Jurkat, Clone E6-1 (cell line): ENCODE measurements at regions not wholly inside any gene's neighbourhood (a gene's known extent, or its start where the extent isn't known, plus 50 kb on each side); places are given as distances from the start of the nearest gene placed in this dataset.

Experiments used
- DNase-seq: peaks from one replicate; pipeline ENCODE4 v3.0.0-alpha.2; 2011; ENCODE audit warnings: low read depth, low spot score
- H3K4me3 ChIP-seq: 2 replicates; pipeline ENCODE4 v1.5.1; 2011; ENCODE audit warnings: mild to moderate bottlenecking, low read length, control low read depth, moderate library complexity

DNA sequence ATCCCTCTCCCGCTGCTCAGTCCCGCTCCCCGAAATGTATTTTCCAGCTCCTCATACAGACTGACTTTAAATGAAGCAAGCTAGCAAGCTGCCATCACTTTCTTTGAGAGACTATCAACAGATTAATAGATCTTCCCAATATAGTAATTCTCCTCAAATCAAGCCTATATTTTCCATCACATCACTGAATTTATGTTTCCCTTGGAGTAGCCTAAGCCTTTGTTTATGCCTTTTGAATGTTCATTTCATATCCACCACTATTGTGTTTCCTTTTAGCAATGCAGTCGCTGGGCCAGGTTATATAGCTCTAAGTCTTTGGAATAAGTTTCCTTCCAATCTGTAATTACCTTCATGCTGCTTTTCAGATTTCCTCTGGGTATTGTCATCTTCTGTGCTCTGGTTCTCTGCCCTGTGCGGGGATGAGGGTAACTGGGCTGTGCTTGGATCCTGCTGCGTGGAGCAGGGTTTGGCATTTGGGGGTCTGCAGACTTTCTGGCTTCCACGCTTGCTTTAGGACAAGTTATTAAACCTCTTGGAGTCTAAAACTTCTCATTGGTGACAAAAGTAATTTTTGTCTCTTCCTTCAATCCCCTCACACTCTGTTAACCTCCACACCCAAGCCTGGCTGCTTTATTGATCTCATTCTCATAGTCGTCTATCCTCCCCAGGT is 256.9 kb downstream of the DLEU7 start:
- no peak overlapping the region for H3K4me3 ChIP-seq

DNA sequence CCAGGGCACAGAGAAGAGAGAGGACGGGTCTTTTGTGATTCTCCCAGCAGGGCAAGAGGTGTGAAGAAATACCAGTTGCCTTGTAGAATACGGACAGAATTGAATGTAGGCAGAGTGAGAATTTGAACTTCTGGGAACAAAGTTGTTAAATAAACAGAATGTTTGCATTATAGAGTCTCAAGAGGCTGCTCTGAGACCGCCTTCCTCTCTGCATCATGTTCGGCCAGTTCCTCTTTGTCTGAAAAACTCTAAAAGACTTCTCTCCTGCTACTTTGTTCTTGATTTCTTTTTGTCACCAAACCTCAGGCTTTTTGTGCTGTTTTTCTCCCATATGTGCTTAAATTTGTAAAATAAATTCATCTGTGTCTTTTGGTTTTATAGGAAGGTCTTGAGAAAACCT is 256.4 kb downstream of the DLEU7 start:
- no peak overlapping the region for H3K4me3 ChIP-seq
- DNase-seq, result no peak

More for the DNA sequence above, 256.9 kb downstream of the DLEU7 start:
- DNase-seq, result no peak

DNA sequence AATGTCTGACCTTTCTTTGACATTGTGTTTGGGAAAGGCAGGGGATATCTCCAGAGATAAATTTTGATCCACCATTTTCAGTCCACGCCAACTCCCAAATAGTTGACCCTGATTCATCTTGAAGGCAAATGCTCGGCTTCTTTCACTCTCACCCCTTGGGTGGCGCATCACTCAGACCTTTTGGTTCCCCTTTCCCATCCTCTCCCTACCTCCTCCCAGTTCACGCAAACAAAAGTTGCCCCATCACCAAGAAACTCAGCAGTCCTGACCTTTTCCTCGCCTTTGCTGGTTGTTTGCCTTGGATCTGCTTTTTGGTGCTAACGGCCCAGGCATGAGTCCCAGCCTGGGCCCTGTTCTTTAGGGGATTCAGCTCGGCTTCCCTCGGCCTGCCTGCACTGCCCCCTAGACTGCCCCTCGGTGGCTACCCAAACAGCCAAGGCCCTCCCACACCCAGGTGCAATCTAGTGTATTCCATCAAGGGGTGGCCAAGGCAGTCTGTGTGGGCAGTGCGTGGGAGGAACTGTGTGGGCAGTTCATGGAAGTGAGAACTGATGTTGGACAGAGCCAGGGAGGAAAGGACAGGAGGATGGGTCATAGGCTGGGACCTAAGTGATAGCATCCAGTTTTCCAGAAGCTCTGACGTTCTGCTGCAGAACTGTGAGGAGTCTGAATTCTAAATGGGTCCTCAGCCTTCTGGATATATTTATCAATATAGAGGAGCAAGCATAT is 255.7 kb downstream of the DLEU7 start:
- no peak for DNase-seq
- H3K4me3 ChIP-seq, result no peak overlapping the region

DNA sequence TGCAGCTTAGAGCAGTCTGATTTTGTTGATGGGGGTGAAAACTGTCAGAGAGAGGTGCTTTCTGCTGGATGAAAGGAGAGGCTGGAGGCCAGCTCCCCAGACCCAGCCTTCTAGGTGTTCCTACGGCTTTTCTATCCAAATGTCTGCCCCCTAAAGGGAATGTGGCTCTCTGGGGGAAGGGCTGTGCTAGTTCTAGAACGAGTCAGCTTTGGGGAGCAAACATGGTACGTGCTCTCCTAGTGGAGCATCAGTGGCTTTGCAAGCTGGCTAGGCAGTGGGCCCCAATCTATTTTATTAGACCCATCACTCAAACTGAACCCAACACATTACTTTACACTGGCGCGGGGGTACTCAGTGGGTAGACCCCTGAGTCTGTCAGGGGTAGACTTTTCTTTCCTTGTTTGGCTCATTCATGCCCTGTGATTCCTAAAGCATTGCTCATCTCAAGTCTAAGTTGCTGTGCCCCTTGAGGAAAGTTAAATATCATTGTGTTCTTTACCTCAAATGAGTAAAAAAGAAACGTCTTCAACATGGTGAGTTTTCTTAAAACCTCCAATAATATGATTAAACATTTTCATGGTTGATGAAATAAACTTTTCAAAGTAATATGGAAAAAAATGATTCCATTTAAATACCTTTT is 254.9 kb downstream of the DLEU7 start:
- DNase-seq, result no peak
- H3K4me3 ChIP-seq, result no peak overlapping the region

DNA sequence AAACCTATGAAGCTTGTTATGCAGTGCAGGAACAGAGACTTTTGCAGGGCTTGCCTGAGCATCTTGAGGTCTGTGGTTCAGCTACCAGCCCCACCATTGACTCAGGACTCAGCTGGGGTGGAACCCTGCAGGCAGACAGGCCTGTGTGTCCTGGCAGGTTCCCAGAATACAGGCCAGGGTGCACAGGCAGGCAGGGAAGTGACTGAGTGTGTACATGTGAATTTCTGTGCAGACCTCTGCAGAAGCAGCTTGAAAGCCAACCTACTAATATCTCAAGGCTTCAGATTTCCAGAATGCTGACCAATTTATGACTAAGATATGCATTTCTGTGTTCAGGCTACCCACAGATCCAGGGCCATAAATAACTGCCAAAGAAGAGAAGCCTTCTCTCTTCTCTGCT is 254.4 kb downstream of the DLEU7 start:
- no peak overlapping the region for H3K4me3 ChIP-seq
- DNase-seq, result peak; percentile 68

DNA sequence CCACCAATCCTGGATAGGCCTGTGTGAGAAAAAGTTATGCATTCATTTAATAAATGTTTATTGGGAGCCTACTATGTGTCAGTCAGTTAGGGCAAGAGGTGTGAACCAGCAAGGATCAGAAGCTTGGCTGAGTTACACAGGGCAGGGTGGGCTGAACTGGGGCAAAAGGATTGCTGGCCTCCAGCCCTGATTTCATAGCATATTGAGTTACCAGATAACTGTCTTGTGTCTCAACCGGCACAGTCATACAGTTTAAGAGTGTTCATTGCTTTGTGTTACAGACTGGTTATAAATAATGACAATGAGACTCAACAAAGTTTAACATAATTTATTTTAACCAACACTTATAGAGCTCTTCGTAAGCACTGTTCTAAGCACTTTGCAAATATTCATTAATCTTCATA is 253.8 kb downstream of the DLEU7 start:
- no peak for DNase-seq

DNA sequence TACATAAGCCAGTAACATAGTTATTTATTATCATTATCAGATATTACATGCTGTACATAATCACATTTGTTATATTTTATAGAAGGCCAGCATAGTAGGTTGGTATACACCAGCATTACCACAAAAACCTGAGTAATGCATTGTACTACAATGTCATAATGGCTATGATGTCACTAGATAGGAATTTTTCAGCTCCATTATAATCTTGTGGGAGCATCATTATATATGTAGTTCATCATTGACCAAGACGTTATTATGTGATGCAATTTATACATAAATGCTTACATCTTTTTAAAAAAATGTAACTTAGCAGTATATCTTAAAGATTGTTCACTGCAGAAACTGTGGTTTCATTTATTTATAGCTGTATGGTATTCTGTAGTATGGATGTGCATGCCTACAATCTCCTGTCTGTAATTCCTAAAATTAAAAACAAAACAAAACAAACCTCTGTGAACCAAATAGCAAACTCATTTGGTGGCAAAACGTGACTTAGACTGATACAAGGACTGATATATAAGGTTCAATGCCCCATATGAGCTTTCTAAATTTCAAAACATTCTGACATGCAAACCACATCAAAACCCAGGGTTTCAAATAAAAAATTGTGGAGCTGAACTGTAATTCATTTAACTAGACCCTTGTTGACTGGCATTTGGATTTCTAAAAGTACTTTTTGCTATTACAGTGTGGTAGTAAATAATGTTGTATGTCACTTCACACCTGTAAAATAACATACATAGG is 250.9 kb downstream of the DLEU7 start:
- peak; percentile 69 for DNase-seq
- H3K4me3 ChIP-seq, result no peak overlapping the region

More for the DNA sequence above, 253.8 kb downstream of the DLEU7 start:
- H3K4me3 ChIP-seq, result no peak overlapping the region

DNA sequence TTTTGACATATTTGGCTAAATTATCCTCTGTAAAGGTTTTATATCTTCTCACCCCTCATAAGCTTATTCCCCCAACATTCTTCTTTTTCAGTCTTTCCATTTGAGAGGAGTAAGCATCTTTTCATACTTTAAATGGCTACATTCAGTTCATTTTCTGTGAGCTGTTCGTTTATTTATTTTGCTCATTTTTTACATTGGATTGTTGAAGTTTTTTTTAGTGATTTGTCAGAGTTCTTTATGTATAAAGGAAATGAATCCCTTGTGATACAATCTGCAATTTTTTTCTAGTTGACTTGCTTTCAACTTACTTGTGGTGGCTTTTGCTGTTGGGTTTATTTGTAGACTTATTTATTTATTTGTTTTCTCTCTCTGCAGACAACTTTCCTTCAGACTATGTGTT is 250.3 kb downstream of the DLEU7 start:
- peak; percentile 46 for DNase-seq
- H3K4me3 ChIP-seq, result no peak overlapping the region

DNA sequence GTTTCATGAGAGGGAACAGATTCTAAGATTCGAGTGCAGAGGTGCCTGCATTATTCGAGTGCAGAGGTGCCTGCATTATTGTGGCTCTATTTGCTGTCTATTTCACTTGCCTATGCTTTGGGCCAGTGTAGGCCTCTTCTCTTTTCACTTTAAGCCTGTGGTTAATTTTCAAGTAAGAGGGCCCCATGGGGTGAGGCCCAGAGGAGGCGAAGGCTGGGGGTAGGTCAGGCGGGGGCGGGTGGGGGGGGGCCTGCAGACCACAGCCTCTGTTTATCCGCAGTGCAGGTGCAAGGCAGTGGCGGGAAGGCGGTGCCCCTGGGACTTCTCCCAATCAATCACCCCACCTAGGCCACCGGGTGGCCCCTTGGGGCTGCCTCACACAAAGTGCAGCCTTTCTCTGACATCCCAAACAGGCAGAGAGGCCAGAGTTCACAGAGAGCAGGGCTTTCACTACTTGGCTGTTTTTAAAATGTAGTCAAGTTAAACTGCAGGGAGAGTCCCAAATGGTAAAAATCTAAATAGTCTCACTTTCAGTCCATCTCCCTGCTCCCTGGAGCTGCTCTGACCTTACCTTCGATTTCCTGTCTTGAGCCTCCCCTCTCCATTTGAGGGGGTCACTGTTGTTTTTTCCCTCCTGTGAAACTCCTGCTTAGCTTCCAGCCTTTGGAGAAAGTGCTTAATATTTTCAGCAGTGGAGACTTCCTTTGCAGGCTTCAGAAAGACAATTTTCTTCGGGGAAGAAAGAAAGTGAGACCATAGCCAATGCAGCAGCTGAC is 249.0 kb downstream of the DLEU7 start:
- DNase-seq, result peak; percentile 79
- peak overlapping the region; percentile 33 for H3K4me3 ChIP-seq

DNA sequence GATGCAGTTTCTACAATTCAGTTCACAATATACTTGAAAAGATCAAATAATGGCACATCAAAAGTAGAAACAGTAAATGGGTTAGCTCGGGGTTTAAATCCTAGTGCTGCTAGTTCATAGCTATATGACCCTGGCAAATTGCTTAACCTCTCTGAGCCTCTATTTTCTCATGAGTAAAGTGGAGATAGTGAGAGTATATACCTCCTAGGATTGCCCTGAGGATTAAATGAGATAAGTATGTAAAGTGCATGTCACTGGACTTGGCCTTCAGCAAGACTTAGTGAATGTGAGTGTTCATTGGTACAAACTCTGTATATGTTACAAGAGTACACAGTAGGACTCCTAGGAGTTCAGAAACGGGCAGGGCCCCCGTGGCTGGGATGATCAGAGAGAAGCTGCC is 248.3 kb downstream of the DLEU7 start:
- DNase-seq, result no peak

DNA sequence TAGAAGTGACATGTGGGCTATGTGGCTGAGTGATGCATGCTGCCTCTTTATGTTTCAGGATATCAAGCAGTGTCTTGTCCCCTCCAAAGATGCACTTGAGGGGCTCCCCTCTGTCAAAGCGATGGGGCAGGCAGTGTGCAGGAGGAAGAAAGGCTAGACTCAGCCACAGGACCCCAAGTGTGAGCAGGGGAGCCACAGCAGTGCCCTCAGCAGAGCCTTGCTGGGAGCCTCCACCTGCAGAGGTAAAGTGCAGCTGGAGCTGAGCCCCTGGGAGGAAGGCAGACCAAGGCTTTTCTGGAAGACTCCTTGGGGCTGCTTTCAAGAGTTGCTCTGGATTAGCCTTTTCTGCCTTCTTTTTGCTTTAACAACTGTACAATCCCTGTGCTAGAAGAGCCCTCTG is 247.3 kb downstream of the DLEU7 start:
- no peak for DNase-seq
- no peak overlapping the region for H3K4me3 ChIP-seq

More for the DNA sequence above, 248.3 kb downstream of the DLEU7 start:
- H3K4me3 ChIP-seq, result peak overlapping the region; percentile 33

DNA sequence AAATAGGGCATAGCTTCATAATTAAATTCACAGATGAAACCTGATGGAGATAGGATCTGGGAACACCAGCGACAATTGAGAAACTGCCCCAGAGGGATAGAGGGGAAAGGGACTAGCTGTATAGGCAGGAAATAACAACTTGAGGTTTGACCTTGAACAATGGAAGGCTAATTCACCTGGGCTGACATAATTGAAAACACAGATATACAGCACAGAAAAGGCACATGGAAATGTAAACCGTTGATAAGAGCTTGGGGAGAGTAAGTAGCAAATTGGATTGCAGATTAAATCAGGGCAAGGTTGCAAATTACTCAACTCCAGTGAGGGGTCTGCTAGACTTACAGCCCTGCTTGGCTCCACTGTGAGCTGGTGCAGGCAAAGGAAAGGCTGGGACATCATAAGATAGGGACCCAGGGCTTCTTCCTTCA is 246.7 kb downstream of the DLEU7 start:
- H3K4me3 ChIP-seq, result no peak overlapping the region
- DNase-seq, result no peak

DNA sequence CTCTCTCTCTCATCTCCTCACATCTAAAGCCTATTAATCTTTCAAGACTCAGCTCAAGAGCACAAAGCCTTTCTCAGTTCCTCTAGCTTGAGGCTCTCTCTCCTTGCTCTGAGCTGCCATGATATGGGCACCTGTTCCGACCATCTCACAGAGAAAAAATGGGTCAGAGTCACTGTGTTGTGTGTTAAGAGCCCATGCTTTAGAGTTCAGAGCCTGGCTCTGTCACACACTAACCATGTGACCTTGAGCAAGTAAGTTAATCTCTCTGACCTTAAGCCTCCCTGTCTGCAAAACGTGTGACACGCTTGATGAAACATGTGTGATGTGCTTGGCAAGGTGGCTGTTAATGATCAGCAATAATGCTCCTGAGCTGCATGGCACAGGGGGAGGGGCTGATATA is 245.2 kb downstream of the DLEU7 start:
- DNase-seq, result no peak
- no peak overlapping the region for H3K4me3 ChIP-seq

DNA sequence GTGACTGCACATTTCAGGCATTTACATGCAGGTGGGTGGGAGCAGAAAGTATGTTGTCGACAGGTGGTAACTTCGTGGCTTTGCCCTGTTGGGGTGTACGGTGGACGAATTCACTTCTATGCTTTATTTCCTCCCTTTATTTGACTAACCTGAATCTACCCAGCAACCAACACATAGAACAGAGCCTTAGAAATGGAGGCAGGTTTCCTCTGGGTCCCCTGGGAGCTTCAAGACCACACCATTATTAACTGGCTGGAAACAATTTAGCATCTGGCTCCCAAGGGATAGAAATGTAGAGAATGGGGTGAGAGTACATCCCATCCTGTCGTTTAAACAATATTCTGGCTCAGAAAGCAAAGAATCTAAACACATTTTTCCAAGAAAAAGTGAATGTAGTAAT is 244.4 kb downstream of the DLEU7 start:
- H3K4me3 ChIP-seq, result no peak overlapping the region
- no peak for DNase-seq

DNA sequence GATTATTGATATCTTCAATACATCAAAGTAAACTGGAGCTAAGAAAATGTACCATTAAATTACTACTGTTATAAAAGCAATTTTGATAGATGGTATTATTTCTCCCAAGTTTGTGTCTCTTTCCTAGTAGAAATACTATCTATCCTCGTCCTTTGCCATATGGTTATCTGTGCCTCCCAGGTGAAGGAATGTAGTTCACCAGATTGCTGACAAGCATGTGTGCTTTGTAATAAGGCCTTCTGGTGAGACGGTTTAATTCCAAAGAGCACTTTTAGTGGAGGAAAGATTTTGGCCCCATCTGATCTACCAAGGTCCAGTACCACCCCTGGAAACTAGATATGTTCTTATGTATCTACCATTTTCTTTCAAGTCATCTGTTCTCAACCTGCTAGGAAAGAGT is 243.6 kb downstream of the DLEU7 start:
- no peak for DNase-seq
- H3K4me3 ChIP-seq, result no peak overlapping the region

DNA sequence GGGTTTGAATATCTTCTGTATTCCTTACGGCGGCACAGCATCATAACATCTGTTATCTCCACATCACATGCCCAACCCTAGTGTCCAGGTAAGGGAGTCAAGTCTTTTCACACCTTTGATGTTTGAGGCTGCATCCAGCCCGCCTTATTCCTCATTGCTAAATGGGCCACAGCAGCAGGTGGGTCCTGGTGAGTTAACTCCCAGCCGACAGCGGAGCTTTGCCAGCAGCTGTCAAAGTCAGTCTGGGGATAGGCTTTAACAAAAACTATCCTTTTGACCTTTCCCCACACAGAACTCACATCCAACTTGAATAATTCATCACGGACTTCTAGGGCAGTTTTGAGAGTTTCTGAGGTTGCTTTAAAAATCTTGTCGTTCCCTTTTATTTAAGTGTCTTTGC is 235.1 kb downstream of the DLEU7 start:
- no peak overlapping the region for H3K4me3 ChIP-seq

DNA sequence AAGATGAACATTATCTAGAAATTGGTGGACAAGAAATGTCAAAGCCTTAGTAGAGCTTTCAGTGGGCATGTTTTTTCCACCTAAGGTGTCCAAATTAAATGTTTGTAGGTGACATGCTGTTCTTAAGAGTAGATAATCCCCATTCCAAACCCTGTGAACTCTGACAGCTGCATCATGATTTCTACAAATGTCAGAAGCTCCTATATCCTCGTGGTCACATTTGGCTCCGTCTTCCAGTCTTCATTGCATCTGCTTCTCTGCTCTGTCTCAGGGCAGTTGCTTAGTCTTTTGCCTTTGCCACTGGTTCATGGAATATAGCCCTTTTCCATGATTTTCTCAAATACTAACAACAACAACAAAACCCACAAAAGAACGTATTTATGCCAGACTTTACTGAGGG is 234.5 kb downstream of the DLEU7 start:
- DNase-seq, result no peak
- H3K4me3 ChIP-seq, result no peak overlapping the region

More for the DNA sequence above, 235.1 kb downstream of the DLEU7 start:
- no peak for DNase-seq

DNA sequence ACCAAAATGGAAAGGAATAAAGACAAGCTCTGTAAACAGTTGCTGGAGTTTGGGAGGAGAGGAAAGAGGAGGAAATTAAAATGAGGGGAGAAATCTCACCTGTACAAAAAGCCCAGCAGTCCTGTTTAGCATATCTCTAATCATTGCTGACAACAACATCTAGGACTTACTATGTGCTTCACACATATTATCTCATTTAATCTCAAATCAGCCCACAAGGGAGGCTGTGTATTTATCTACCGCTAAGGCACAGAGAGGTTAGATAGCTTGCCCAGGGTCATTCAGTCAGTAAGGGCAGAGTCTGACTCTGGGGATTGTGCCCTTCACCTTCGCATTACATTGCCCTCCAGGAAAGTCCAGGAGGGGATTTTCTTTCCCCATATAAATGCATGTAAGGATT is 233.3 kb downstream of the DLEU7 start:
- no peak overlapping the region for H3K4me3 ChIP-seq
- DNase-seq, result no peak
